ENCODE measurements at regions not wholly inside any gene's neighbourhood (a gene's known extent, or its start where the extent isn't known, plus 50 kb on each side); places are given as distances from the start of the nearest gene placed in this dataset.

GRCh38 chr2:104468846-104469245 lies 385.1 kb upstream of the POU3F3 start:
- no peak for TF ChIP-seq CTCF (conservative IDR thresholded peaks at IDR 0.05 in 1 of 2, IDR thresholded peaks at IDR 0.05 in 1 of 2; ENCODE audit: extremely low read depth in 1 of 2, insufficient read depth in 1 of 2, low read depth in 1 of 2, low read length in 2 of 2)
- no peak for TF ChIP-seq EZH2 (IDR thresholded peaks at IDR 0.05; ENCODE audit: borderline replicate concordance, low read length)

Measured in mammary epithelial cell (primary cell).